ENCODE measurements at regions not wholly inside any gene's neighbourhood (a gene's known extent, or its start where the extent isn't known, plus 50 kb on each side); places are given as distances from the start of the nearest gene placed in this dataset.

GRCh38 chr14:35222872-35223466, 69.2 kb upstream of the PSMA6 start:
- DNase-seq = no peak

GRCh38 chr14:35223927-35224326, 68.3 kb upstream of the PSMA6 start:
- no peak for DNase-seq

GRCh38 chr14:35224615-35225014, 67.6 kb upstream of the PSMA6 start:
- DNase-seq = no peak

GRCh38 chr14:35229084-35229791, 62.9 kb upstream of the PSMA6 start:
- DNase-seq = no peak

- DNase-seq = no peak
These were observed 62.4 kb upstream of the PSMA6 start for GRCh38 chr14:35229792-35230089.

- DNase-seq = no peak
These were observed 60.9 kb upstream of the PSMA6 start for GRCh38 chr14:35231207-35231760.

- no peak for DNase-seq
These were observed 58.0 kb upstream of the PSMA6 start for GRCh38 chr14:35234012-35234805.

- no peak for DNase-seq
These were observed 56.3 kb upstream of the PSMA6 start for GRCh38 chr14:35235840-35236239.

GRCh38 chr14:35236806-35237205, 55.4 kb upstream of the PSMA6 start:
- DNase-seq = no peak

- no peak for DNase-seq
These were observed 52.0 kb upstream of the PSMA6 start for GRCh38 chr14:35240231-35240630.
